T47D (cell line): ENCODE measurements at regions not wholly inside any gene's neighbourhood (a gene's known extent, or its start where the extent isn't known, plus 50 kb on each side); places are given as distances from the start of the nearest gene placed in this dataset.

Experiments
- DNase-seq, 2 experiments: peaks; one replicate each; pipeline versions ENCODE4 v3.0.0 to v3.0.0-alpha.2; 2011 to 2012; ENCODE audit warnings: low read depth in 1 of 2, low spot score in 1 of 2
- JUND ChIP-seq: IDR thresholded peaks from 2 replicates; pipeline ENCODE4 v1.6.1; 2012; ENCODE audit warnings: low read depth
- in situ Hi-C: cut with HindIII; loops from 2 replicates; pipeline ENCODE4 v1.10.0; 2016; ENCODE audit warnings: low sequenced_read_pairs, low pct_unique_long_range_greater_than_20kb

DNA sequence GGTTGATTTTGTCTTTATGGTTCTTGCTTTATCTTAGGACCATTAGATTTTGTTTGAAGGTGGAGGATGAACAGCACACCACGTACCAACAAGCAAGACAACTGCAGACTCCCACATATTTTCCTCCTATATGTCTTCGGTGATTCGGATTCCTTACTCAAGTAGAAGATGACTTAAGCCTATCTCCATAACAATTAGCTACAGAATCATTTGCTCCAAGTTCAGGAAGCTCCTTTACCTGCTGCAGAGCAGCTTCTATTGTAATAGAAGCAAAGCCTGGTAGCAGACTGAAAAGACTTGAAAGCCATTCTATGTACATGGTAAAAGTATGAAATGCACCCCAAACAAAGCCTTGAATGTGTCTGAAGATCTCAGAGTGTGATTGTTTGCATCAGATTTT lies 229.0 kb downstream of the SOX2 start:
- no peak for DNase-seq
- in situ Hi-C loops: no loop called here

DNA sequence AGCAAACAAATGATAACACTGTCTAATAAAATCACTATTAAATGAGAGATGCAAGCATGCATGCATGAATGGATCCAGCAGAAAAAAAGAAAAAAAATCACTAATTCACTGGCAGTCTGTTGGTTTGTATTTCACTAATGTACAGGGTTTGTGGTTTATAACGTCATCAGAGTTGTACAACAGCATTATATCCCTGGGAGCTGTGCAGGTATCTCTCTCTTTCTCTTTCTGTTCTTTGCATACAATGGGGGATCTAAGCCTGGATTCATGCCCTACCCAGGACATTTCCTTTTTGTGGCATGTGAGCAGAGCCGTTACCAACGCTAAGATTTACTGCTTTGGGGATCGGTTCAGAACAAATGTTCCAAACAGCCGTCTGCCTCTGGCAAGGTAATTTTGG lies 229.5 kb downstream of the SOX2 start:
- peak in 1 of 2 experiments; percentile 30 for DNase-seq
- TF ChIP-seq JUND: no peak
- in situ Hi-C loops: no loop called here

More for the DNA sequence above, 229.0 kb downstream of the SOX2 start:
- TF ChIP-seq JUND: no peak

DNA sequence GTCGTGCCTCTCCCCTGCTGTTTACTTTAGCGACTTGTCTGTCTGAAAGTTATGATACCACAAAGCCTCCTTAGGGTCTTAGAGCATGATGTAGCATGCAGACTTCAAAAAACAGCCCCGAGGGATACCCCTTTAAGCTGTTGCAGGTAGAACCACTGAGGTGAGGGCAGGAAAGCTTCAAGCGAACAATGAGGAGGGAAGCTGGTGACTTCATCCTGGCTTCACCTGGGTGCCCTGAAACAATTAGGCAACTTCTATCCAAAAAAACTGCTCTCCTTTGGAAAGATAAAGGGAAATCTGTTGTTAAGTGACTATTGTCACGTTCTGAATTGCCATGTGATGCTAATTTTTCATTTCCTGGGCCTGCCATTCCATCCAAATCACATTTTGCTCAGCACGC lies 231.6 kb downstream of the SOX2 start:
- no peak for DNase-seq
- TF ChIP-seq JUND: no peak

DNA sequence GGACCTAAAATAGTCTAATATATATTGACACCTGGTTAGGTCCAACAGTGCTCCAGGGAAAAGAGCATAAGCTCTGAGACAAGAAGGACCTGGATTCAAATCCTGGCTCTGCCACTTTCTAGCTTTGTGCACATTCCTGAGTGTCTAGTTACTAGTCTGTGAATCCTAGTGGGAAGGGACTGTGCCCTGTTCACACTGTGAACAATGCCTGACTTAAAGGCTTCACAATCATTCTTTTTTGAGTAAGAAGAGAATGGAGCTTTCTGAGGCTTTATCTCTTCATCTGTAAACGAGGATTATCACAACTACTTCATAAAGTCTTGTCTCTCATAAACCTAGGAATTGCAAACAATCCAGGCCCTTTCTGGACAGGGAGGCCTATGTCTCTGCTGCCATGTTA lies 235.9 kb downstream of the SOX2 start:
- in situ Hi-C loops: no loop called here
- TF ChIP-seq JUND: no peak
- DNase-seq: peak in 1 of 2 experiments; percentile 75

More for the DNA sequence above, 231.6 kb downstream of the SOX2 start:
- in situ Hi-C loops: no loop called here

DNA sequence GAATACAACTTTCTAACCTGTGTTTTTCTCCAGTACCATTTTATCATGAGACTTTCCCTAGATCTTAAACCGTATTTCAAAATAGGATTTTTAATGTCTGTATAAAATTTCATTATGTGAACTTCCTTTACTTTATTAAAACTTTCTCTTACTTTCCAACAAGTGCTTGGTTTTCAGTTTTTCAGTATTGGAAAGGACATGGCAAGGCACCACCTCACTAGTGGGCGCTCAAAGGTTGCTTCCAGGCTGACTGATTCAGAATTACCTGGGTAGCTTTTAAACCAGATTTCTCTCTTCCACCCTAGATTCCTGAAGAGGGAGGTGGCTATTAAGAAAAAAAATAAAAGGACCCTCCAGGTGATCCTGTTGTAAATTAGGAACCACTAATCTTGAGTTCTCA lies 236.6 kb downstream of the SOX2 start:
- TF ChIP-seq JUND: no peak
- peak in 1 of 2 experiments; percentile 78 for DNase-seq
- in situ Hi-C loops: no loop called here

DNA sequence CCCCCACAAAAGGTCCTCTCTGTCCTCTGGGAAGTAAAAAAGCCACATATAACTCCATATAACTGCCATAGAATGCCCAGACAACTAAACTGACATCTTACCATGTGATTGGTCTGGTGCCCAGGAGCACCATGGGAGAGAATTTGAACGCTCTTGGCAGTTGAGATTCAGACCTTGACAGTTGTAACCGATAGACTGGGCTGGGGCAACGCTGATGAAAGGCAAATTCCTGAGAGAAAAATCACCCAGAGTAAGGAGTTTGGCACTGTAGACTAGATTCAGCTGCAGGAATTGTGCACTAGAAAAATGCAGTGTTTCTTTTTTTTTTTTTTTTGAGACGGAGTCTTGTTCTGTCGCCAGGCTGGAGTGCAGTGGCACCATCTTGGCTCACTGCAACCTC lies 240.5 kb downstream of the SOX2 start:
- no peak for TF ChIP-seq JUND
- DNase-seq: no peak
- in situ Hi-C loops: no loop called here

DNA sequence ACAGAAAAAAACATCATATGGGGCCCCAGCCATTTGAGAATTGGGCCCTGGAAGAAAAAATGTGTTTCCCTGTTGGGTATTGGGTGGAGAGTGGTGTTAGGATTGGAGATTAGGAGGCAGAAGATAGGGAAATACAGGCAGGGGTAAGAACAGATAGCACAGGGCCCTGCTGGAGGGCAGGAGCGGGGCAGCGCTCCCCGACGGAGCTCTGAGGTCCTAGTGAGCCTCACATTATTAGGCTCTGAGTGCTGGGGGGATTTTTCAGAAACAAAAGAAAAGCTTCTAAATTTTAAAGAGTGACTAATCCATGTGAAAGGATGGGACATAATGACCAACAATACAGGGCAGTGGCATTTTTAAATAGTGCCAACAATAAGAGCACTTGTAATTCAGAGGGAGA lies 241.2 kb downstream of the SOX2 start:
- DNase-seq: no peak
- in situ Hi-C loops: no loop called here
- TF ChIP-seq JUND: no peak

DNA sequence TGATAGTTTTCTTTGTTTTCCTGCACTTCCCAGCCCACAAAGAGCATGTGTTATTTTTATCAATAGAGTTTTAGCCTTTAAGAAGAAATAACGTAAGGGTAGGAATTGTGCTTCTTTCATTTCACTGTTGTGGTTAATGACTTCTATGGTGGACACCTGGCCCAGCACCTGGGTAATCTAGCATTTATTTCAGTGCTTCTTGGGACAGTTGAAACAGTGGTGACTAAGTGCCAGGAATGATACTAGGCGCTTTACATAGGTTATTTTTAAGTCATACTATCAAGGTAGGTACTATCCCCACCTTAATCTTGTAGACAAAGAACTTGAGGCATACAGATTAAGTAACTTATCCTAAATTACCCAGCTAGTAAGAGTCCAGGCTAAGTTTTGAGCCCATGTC lies 243.8 kb downstream of the SOX2 start:
- in situ Hi-C loops: no loop called here
- no peak for TF ChIP-seq JUND
- no peak for DNase-seq

DNA sequence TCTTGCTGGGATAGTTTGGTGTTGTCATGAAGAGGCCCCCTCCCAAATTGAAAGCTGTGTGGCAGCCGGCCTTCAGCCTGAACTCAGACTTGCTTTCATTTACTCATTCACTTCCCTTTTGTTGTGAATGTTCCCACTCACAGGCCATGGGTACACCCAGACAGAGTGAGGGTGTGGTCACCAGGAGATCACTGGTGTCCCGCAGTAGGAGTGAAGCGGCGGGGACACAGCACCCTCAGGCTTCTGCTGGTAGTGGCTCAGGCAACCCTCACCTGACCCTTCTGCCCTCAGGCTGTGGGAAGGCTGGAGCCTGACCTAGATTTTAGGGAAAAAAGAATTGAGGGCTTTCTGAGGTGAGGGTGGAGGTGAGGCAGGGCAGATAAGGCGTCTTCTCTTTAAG lies 244.4 kb downstream of the SOX2 start:
- in situ Hi-C loops: no loop called here
- TF ChIP-seq JUND: no peak
- no peak for DNase-seq

DNA sequence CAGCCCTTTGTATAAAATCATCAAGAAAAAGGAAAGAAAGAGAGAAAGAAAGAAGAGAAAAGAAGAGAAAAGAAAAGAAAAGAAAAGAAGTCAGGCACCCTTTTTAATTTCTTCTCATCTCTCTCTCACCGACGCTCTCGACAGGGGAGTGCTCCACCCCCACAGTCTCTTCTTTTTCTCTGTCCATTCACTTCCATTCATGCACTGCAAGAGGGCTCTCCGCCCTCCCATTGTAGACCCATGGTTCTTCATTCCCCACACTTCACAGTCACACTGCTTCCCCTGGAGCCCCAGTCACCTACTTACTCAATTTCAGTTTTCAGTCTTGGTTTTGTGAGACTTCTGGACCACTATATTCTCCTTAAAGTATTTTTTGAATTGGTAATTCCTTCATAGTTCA lies 254.7 kb downstream of the SOX2 start:
- DNase-seq: no peak

DNA sequence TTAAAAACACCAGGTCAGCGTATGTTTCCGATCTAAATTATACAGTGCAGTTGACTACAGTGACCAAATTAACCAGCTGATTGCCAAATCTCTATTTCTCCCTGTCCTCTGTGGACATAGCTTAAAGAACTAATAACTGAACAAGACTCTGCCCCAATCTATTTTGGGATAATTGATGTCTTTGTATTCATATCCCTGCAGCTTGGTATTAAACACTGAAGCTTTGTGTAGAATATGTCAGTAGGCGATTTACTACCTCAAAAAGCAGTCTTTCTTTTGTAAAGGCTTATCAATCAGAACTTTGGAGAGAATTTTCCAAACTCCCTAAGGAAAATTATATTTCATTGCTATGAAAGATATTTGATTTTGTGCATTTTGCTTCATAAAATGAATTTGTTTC lies 258.2 kb downstream of the SOX2 start:
- no peak for DNase-seq
- TF ChIP-seq JUND: no peak
- in situ Hi-C loops: no loop called here

More for the DNA sequence above, 254.7 kb downstream of the SOX2 start:
- in situ Hi-C loops: no loop called here
- no peak for TF ChIP-seq JUND

DNA sequence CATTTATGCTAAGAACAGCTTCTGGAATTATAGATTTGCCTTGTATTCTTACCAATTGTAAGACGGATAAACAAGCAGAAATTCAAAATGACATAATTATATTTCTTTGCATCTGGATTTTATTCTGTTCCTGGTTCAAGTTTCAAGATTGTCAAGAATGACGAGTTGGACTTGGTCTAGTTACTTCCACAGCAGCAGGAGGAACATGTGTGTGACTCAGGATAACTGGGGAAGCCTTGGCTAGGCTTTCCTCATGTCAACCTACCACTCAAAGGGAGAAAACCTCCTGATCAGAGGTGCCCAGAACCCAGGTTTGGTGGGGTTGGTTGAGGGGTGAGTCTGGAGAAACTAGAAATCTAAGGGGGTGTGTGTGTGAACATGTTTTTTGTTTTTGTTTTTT lies 259.7 kb downstream of the SOX2 start:
- in situ Hi-C loops: no loop called here
- no peak for DNase-seq
- no peak for TF ChIP-seq JUND

DNA sequence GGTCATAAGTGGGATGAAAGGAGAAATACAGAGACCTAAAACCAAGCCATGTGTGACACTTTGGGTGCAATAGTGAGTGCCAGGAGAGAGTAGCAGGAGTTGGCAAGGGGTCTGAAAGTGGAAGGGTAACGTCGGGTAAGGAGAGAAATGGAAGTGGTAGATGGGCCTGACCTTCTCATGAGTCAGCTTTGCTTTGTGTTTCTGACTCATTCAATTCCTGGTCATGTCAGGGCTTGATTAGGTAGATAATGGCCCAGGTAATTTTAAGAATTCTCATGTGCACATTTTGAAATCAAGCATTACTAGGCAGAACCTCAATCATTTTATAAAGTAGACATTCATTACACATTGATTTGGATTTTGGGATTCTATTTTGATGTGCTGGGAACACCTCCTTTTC lies 262.5 kb downstream of the SOX2 start:
- TF ChIP-seq JUND: no peak
- in situ Hi-C loops: no loop called here
- DNase-seq: no peak

DNA sequence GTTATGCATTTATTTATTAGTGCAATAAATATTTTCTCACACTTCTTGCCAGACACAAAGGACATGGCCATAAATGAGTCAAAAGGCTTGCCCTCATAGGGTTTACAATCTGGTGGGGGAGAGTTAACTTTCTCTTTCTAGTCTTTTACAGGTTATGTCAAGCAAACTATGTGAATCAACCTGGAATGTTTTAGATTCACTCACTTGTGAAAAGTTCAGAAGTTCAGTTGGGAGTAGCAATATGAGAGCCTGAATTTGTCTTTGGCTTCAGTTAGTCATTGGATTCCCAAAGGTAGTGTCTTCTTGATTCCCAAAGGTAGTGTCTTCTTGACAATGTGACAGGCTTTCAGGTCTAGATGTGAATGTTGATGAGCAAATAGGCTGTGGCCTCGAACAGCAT lies 264.8 kb downstream of the SOX2 start:
- no peak for DNase-seq
- TF ChIP-seq JUND: no peak
- in situ Hi-C loops: no loop called here

DNA sequence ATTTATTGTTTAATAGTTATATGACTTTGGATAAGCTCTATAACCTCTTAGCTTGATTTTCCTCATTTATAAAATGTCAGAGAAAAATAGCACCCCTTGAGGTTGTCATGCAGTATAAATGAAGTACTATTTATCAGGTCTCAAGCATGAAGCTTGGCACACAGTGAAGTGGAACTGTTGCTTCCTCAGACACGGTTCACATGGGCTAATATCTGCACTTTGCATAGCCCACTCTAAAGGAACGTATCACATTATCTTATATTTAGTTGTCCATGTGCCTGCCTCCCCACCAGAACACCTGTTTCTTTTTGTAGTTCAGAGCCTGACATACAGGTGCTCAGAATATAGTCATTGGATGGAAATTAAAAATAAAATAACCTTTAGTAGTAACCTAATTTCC lies 273.7 kb downstream of the SOX2 start:
- in situ Hi-C loops: no loop called here
- DNase-seq: no peak
- no peak for TF ChIP-seq JUND
